CD4-positive, alpha-beta memory T cell (primary cell): ENCODE measurements at regions not wholly inside any gene's neighbourhood (a gene's known extent, or its start where the extent isn't known, plus 50 kb on each side); places are given as distances from the start of the nearest gene placed in this dataset.
"Not testable (repeated sequence)": the region's sequence is repeated elsewhere in the genome, so short reads cannot be mapped to it uniquely, and the experiment has no call there.

ENCODE experiments used
- CTCF ChIA-PET: fragments of 350-600 bp; sonication (Branson Sonifier 250); formaldehyde crosslinking; loops from one replicate; lab custom pipeline; 2021; ENCODE audit warnings: inconsistent platforms; ENCODE audit not compliant: partially characterized antibody; lab: Charles Lee
- POLR2A ChIA-PET: fragments of 350-600 bp; sonication (Branson Sonifier 250); formaldehyde crosslinking; loops from one replicate; lab custom pipeline; 2021; ENCODE audit not compliant: partially characterized antibody; lab: Charles Lee
- DNase-seq, 5 donors: peaks; one replicate each; pipeline versions ENCODE4 v3.0.0 to v3.0.0-alpha.2; 2020 to 2022; ENCODE audit warnings: mixed read lengths in 1 of 5
- H3K27ac ChIP-seq: one replicate; pipeline ENCODE4 v1.7.0; 2013; ENCODE audit warnings: low read depth, low read length
- H3K27me3 ChIP-seq: 2 replicates; pipeline ENCODE4 v1.7.0; 2013; ENCODE audit warnings: mild to moderate bottlenecking, low read length, moderate library complexity; ENCODE audit not compliant: insufficient read depth
- H3K36me3 ChIP-seq: 2 replicates; pipeline ENCODE4 v1.7.0; 2013; ENCODE audit warnings: mild to moderate bottlenecking, low read length, moderate library complexity; ENCODE audit not compliant: insufficient read depth
- H3K4me1 ChIP-seq: 2 replicates; pipeline ENCODE4 v1.7.0; 2013; ENCODE audit warnings: mild to moderate bottlenecking, low read length, moderate library complexity; ENCODE audit not compliant: insufficient read depth
- H3K4me3 ChIP-seq, 2 donors: one replicate each; pipeline ENCODE4 v1.7.0; 2013; ENCODE audit warnings: low read length in 2 of 2, mild to moderate bottlenecking in 1 of 2
- H3K9me3 ChIP-seq, 2 donors: one replicate each; pipeline ENCODE4 v1.7.0; 2013; ENCODE audit warnings: low read length in 2 of 2, control low read depth in 1 of 2; ENCODE audit not compliant: control insufficient read depth in 1 of 2
- H3K27ac Mint-ChIP-seq, 7 donors: one replicate each; pipeline ENCODE4 v1.8.0; 2020 to 2021; ENCODE audit warnings: mixed read lengths in 7 of 7, mild to moderate bottlenecking in 6 of 7, inconsistent platforms in 3 of 7, moderate library complexity in 3 of 7
- H3K27me3 Mint-ChIP-seq, 2 donors: one replicate each; pipeline ENCODE4 v1.8.0; 2020 to 2021; ENCODE audit warnings: mixed read lengths in 2 of 2
- H3K36me3 Mint-ChIP-seq, 2 donors: one replicate each; pipeline ENCODE4 v1.8.0; 2020 to 2021; ENCODE audit warnings: mixed read lengths in 2 of 2, inconsistent platforms in 1 of 2, mild to moderate bottlenecking in 1 of 2
- H3K4me1 Mint-ChIP-seq, 4 donors: one replicate each; pipeline ENCODE4 v1.8.0; 2020 to 2021; ENCODE audit warnings: mixed read lengths in 4 of 4, mild to moderate bottlenecking in 1 of 4
- H3K4me3 Mint-ChIP-seq, 8 donors: one replicate each; pipeline ENCODE4 v1.8.0; 2020 to 2021; ENCODE audit warnings: mixed read lengths in 8 of 8, mild to moderate bottlenecking in 7 of 8, moderate library complexity in 6 of 8, inconsistent platforms in 3 of 8
- H3K9me3 Mint-ChIP-seq, 8 donors: one replicate each; pipeline ENCODE4 v1.8.0; 2020 to 2021; ENCODE audit warnings: mixed read lengths in 8 of 8, mild to moderate bottlenecking in 5 of 8, inconsistent platforms in 3 of 8, moderate library complexity in 1 of 8
- intact Hi-C: fragments of 100-400 bp; cut with micrococcal nuclease; formaldehyde crosslinking; loops from one replicate; pipeline ENCODE4 v1.15.1; 2023

GRCh38 chr1:64404202-64404601 lies 65.7 kb upstream of the CACHD1 start:
- H3K9me3 ChIP-seq: no peaks in the 10 kb centered on the region
- intact Hi-C loops: no loop called here
- H3K27ac ChIP-seq: no peak overlapping the region
- Mint-ChIP-seq H3K36me3 (no peaks in the 10 kb centered on the region), H3K4me3 (no peak overlapping the region), H3K4me1 (no peaks in the 10 kb centered on the region), H3K27ac (no peak overlapping the region), H3K9me3 (peaks cover 0 to 3% (median 0%) of the 10 kb centered on the region in 8 donors), H3K27me3 (peaks cover 5 to 6% of the 10 kb centered on the region in 2 donors)
- POLR2A ChIA-PET: no interaction called here
- H3K27me3 ChIP-seq: no peaks in the 10 kb centered on the region
- H3K4me1 ChIP-seq: no peaks in the 10 kb centered on the region
- H3K36me3 ChIP-seq: no peaks in the 10 kb centered on the region
- H3K4me3 ChIP-seq: no peak overlapping the region
- no peak for DNase-seq
- CTCF ChIA-PET: no interaction called here

DNA sequence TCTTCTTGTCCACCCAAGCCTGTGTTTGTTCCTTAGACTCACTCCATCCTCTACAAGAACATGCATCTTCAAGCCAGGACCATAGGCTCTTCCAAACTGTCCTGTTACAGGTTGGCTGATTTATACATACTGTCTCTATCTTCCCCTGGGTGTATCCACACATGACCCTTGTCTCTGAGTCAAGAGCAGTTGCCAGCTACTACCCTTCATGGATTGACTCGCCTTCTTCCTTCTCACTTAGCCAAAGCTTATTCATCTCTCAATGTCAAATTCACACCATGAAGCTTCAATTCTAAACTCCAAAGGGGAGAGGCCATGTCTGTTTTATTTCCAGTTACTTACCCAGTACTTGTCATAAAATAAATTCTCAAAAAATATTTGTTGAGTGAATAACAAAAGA lies 64.1 kb upstream of the CACHD1 start:
- intact Hi-C loops: no loop called here

DNA sequence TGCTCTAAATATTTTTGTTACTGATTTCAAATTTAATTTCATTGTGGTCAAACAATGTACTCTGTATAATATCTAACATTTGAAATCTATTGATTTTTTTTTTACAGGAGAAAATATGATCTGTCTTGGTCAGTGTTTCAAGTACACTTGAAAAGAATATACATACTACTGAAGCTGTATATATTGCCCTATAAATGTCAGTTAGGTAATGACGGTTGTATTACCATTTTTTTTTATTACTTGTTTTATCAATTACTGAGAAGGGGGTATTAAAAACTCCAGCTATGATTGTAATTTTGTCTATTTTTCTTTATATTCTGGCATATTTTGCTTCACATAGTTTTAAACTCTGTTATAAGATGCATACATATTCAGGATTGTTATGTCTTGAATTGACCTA lies 59.7 kb upstream of the CACHD1 start:
- ChIA-PET POLR2A (no interaction called here), CTCF (no interaction called here)
- Histone ChIP-seq H3K36me3 (no peaks in the 10 kb centered on the region), H3K9me3 (no peaks in the 10 kb centered on the region), H3K27me3 (no peaks in the 10 kb centered on the region), H3K27ac (no peak overlapping the region), H3K4me3 (no peak overlapping the region), H3K4me1 (no peaks in the 10 kb centered on the region)
- Mint-ChIP-seq H3K4me1 (no peaks in the 10 kb centered on the region), H3K4me3 (no peak overlapping the region), H3K9me3 (peaks cover 0 to 3% (median 0%) of the 10 kb centered on the region in 8 donors), H3K36me3 (no peaks in the 10 kb centered on the region), H3K27me3 (peaks cover 2 to 3% of the 10 kb centered on the region in 2 donors), H3K27ac (no peak overlapping the region)
- no peak for DNase-seq
- intact Hi-C loops: no loop called here

More for the DNA sequence above, 64.1 kb upstream of the CACHD1 start:
- peaks cover 3 to 4% of the 10 kb centered on the region in 2 donors for H3K27me3 Mint-ChIP-seq
- no peaks in the 10 kb centered on the region for H3K4me1 ChIP-seq
- H3K27me3 ChIP-seq: no peaks in the 10 kb centered on the region
- H3K4me3 ChIP-seq: no peak overlapping the region
- DNase-seq: no peak
- H3K9me3 Mint-ChIP-seq: peaks cover 0 to 3% (median 0%) of the 10 kb centered on the region in 8 donors
- ChIA-PET POLR2A (no interaction called here), CTCF (no interaction called here)
- no peak overlapping the region for H3K4me3 Mint-ChIP-seq
- H3K36me3 Mint-ChIP-seq: no peaks in the 10 kb centered on the region
- H3K27ac ChIP-seq: no peak overlapping the region
- no peaks in the 10 kb centered on the region for H3K9me3 ChIP-seq
- no peaks in the 10 kb centered on the region for H3K36me3 ChIP-seq
- H3K4me1 Mint-ChIP-seq: no peaks in the 10 kb centered on the region
- no peak overlapping the region for H3K27ac Mint-ChIP-seq

DNA sequence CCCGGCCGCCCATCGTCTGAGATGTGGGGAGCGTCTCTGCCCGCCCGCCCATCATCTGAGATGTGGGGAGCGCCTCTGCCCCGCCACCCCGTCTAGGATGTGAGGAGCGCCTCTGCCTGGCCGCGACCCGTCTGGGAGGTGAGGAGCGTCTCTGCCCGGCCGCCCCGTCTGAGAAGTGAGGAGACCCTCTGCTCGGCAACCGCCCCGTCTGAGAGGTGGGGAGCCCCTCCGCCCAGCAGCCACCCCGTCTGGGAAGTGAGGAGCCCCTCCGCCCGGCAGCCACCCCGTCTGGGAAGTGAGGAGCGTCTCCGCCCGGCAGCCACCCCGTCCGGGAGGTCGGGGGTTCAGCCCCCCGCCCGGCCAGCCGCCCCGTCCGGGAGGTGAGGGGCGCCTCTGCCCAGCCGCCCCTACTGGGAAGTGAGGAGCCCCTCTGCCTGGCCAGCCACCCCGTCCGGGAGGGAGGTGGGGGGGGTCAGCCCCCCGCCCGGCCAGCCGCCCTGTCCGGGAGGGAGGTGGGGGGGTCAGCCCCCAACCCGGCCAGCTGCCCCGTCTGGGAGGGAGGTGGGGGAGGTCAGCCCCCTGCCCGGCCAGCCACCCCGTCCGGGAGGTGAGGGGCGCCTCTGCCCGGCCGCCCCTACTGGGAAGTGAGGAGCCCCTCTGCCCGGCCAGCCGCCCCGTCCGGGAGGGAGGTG lies 54.9 kb upstream of the CACHD1 start:
- intact Hi-C loops, DNase-seq, H3K27me3 ChIP-seq, H3K4me1 ChIP-seq, H3K27me3 Mint-ChIP-seq, H3K9me3 Mint-ChIP-seq, H3K4me3 ChIP-seq, H3K9me3 ChIP-seq, H3K36me3 Mint-ChIP-seq, H3K27ac Mint-ChIP-seq, CTCF ChIA-PET, H3K4me3 Mint-ChIP-seq, H3K4me1 Mint-ChIP-seq, H3K27ac ChIP-seq, POLR2A ChIA-PET, H3K36me3 ChIP-seq: not testable (repeated sequence)

- H3K9me3 ChIP-seq: no peaks in the 10 kb centered on the region
- Mint-ChIP-seq H3K36me3 (no peaks in the 10 kb centered on the region), H3K27me3 (no peaks in the 10 kb centered on the region), H3K27ac (no peak overlapping the region), H3K9me3 (no peaks in the 10 kb centered on the region), H3K4me3 (no peak overlapping the region), H3K4me1 (no peaks in the 10 kb centered on the region)
- no peaks in the 10 kb centered on the region for H3K27me3 ChIP-seq
- DNase-seq: no peak
- no peaks in the 10 kb centered on the region for H3K36me3 ChIP-seq
- H3K4me1 ChIP-seq: no peaks in the 10 kb centered on the region
- CTCF ChIA-PET: no interaction called here
- intact Hi-C loops: no loop called here
- POLR2A ChIA-PET: no interaction called here
- no peak overlapping the region for H3K27ac ChIP-seq
- H3K4me3 ChIP-seq: no peak overlapping the region
Measured at GRCh38 chr1:64417803-64418202, 52.1 kb upstream of the CACHD1 start.
